ENCODE measurements at regions not wholly inside any gene's neighbourhood (a gene's known extent, or its start where the extent isn't known, plus 50 kb on each side); places are given as distances from the start of the nearest gene placed in this dataset.

DNA sequence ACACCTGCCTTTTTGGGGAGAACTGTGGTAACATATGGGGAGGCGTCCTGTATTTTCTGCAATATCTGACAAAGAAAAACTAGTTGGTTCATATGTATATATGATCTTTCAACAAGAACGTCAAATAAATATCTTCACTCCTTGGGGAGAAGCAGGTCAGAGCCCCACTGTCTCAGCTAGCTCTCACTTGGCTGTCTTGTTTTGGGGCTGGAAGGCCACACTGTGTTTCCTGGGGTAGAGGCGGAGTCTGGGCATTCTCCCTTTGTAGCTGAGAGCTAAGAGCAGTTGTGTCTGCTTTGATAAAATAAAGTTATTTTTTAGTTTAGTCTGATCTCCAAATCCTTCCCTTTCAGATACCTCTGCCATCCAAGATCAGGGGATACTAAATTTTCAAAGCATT, 83.9 kb upstream of the IGFBP3 start:
- intact Hi-C loops (cut with micrococcal nuclease): no loop called here

DNA sequence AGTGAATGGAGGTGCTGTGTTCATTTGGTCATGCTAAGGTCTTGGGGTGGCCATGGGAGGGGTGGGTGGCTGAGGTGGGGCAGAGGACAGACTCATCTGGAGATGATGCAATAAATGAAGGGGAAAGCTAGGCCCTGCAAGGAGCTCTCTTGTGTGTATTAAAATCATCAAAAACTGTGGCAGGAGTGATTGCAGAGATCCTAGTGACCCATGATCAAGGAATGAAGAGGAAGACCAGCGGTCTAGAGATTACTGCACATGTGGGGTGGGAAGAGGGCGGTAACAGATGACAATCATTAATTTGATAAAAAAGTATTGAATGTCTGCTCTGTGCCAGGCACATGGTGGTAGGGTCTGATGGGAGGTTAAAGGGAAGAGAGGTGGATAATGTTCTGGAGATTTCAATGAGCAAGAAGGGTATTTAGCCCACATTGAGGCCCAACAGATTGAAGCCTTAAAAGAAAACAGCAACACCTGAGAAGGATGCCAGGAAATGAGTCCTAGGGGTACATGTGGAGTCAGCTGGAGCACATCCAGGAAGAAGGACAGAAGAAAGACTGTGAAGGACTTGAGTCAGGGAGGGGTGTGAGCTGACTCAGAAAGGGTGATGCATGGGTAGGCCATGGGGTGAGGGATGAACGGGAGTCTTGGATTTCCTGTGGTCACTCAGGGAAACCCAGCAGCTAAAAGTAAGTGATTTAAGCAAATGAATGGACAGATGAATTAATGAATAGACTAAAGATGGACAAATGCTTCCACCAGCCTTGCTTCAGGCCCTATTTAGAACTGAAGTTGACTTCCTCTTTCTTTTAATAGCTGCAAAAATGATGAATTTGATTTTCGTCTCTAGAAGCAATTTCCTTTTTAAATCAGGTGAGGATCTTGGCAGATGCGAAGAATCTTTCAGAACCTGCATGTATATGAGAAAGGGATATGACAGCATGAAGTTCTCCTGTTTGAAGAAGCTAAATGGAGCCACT, 83.1 kb upstream of the IGFBP3 start:
- intact Hi-C loops (cut with micrococcal nuclease): no loop called here

DNA sequence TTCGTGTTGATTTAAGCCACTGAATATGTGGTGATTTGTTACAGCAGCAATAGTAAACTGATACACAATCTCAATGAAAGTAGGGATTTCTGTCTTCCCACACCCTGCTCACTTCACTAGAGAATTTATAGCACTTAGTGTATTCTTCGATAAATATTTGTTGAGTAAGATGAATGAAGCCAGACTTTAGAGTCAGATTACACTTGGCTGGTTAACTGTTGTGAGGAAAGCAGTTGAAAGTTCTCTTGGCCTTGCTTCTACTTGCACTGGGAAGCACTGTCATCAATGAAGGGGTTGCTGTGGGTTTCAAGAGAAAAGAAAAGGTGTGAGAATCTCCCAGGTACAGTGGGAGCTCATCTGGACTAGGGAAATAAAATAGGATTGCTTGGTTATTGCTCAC, 82.1 kb upstream of the IGFBP3 start:
- intact Hi-C loops (cut with micrococcal nuclease): no loop called here

DNA sequence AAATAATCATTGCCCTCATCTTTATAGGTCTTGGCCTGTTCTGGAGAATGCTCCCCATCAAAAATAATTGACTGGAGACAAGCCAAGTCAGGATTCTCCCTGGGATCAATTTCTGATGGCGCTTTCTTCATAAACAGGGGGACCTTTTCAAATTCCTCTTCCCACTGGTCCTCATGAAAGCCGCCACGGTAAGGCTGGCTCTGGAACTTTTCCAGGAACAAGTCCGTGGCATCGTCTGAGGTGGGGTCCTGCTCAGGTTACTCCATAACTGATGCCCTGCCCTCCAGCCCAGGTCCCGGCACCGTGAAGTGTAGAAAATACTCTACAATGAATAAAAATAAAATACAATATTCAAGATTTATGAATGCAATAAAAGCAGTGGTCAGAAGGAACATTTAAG, 79.4 kb upstream of the IGFBP3 start:
- intact Hi-C loops (cut with micrococcal nuclease): no loop called here

DNA sequence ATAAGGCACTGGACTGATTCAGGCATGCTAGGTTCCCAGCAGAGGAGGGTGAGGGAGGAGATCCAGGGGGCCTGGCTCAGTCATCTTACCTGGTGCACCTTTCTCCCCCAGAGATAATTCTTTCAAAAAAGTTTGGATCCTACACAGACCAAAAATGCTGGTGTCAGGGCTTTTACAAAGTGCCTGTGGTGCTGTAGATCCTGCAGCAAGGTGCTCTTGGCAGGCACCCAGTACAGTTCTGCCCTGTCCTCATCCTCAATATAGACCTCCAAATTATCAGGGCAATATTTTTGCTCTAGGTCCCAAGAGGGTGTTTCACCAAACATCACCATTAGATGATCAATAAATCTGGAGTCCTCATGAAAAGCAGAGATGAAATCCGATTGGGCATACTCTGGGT, 78.5 kb upstream of the IGFBP3 start:
- intact Hi-C loops (cut with micrococcal nuclease): no loop called here

DNA sequence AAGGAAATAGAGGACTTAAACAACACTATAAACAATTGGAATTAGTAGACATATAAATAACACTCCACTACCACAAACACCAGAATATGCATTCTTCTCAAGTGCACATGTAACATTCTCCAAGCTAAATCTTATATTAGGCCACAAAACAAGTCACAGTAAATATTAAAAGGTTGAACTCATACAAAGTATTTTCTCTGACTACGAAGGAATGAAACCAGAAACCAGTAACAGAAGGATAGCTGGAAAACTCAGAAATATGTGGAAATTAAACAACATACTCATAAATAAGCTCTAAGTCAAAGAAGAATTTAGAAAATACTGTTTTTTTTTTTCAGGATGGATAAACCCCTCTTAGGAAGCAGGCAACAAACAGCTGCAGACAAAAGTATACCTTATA, 77.4 kb upstream of the IGFBP3 start:
- intact Hi-C loops (cut with micrococcal nuclease): no loop called here

DNA sequence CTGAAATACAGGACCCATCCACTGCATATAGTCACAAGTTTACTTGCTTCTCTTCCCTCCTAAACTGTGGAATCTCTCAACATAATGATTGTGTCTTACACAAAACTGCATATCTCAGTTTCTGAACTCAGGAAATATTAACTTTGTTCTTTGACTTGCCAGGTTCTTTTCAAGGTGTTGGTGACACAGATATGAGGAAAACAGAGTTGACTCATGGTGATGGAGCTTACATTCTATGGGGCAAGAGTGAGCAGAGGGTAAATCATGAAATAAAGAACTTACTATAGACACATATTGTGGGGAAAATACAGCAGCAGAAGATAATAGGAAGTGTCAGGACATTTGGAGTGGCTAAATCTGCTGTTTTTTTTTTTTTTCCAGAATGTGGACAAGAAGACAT, 72.5 kb upstream of the IGFBP3 start:
- intact Hi-C loops (cut with micrococcal nuclease): no loop called here

DNA sequence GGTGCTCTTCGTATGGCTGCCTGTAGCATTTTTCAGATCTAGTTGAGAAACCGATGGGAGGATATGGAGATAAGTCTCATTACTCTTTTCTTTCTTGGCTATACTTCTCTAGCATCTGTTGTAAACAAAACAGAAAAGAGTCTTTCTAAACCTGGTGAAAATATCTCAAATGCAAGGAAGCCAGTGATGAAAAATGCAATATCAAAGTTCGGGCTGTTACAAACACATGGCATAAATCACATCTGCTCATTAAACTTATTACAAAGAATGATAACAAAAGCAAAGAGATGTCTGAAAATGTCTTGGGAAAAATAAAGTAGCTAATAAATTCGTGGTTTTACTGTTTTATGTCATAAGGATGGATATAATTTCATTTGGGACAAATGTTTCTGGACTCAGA, 71.8 kb upstream of the IGFBP3 start:
- intact Hi-C loops (cut with micrococcal nuclease): no loop called here

DNA sequence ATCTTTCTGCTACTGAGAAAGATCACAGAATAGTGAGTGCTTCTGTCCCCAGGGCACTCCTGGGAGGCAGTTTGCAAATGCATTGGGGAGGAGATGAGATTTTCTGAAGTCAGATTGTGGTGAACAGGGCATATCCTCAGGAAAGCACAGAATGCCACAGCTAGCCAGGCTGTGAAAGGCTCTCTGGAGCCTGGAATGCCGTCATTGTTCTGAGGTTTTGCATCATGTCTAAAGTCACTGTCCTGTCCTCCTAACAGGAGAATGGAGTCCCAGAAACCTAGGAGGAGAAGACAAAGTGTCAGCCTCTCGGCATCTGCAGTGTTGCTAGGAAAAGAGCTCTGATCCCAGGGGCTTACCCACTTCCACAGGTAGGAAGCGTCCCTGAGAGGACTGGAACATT, 69.2 kb upstream of the IGFBP3 start:
- intact Hi-C loops (cut with micrococcal nuclease): no loop called here

DNA sequence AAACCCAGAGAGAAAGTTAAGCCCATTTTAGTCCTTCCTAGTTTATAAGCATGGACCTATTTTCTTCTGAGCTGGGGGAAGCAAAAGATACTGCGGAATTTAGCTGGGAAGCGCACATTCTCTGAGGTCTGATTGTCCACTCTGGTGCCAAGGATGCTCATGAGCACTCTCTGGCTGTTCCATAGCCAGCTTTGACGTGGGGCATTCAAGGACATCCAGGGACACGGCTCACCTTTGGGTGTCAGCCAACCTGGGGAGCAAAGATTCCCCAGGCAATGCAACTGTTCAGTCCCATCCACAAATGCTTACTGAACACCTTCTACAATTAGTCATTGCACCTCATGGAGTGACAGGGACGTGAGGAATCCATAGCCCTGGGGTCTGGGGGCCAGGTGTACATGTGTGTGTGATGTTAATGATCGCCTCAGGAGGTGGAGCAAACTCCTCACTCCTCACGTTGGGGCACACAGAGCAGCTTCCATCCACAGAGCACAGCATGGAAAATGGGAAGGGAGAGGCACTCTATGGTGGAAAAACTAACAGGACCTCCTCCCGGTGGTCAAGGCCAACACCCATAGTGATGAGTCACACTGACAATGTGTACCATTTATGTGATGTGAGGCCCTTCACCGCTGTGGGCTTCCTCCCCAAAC, 67.5 kb upstream of the IGFBP3 start:
- intact Hi-C loops (cut with micrococcal nuclease): no loop called here

DNA sequence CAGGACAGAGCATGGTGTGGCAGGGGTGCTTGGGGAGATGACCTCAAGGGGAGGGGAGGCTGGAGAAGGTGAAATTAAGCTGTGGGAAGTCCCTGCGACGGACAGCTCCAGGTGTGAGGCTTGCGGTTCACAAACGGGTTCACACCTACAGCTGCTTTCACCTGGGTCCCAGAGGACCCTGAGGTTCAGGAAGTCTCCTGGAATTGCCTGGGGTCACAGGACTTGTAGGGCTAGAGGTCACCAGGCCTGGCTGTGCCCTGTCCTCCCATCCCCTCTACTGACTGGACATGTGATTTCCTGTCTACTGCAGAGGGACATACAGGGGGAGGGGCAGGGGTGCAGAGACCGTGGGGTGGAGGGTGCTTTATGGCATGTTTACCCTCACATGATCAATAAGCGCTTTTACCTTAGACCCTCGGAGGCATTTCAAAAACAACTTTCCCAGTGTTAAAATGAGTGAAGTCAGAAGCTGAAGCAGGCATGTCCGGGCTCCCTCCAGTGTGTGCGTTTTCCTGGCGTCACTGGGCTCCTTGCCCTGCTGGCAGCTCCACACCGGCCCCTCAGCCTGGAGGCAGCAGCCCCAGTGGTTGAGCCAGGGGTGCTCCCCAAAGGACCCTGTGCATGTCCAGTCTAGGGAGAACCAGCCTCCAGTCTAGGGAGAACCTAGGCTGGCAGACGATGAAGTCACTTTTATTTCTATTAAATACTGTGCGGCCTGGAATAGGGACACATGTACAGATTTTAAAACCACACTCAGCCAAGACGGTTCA, 66.6 kb upstream of the IGFBP3 start:
- intact Hi-C loops (cut with micrococcal nuclease): no loop called here

DNA sequence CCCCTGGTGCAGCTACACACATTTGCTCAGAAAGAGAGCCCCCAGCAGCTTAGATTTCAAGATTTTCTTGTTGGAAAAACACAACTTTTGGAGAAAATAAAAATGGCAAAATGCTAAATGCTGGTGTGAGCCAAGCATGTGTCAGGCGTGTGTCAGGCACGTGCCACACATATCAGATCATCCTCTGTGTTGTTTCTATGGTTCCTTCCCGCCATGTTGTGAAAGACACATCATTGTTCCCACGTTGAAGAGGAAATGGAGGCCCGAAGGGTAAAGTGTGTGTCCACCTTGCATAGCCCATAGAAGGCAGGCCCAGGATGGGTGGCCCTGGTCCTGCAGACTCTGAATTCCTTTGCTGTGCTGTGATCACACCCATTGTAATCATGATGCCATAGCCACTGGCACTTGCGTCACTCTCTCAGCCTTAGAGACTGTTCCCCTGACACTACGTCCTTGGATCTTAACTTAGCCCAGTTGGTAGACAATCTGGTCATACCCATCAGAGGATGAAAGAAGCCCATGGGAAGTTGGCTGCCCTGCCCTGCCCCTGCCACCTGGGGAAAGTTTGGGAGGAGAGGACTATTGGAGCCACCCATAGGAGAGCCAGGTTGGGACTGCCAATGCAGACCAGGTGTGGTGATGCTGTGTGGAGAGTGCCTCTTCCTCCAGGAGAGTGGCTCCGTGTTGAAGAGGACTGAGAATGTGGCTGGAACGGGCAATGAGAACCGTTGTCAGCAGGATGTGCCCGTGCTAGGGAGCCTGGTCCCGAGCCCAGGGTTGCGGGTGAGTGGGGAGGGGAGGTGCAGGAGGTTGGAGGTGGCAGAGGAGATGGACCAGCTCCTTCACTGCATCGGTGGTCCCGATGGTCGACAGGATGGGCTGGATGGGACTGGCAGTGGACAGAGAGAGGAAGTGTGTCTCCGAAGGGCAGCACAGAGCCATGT, 65.6 kb upstream of the IGFBP3 start:
- intact Hi-C loops (cut with micrococcal nuclease): no loop called here

DNA sequence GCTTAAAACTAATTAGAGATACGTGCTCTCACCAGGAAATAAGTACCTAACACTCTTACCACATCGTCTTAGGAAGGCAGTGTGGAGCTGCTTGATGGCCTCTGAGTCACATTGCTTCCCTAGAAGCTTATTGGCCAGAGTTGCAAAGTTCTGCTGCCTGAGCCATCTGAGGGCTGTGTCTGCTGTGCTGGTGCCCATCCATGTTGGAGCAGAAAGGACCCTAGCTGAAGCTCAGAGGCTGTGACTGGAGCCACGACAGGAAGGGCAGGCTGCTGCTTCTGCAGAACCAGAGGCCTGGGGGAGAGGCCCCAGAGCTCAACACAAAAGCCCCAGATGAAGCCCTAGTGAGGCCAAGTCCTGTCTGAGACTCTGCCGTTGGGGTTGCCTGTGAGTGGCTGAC, 64.8 kb upstream of the IGFBP3 start:
- intact Hi-C loops (cut with micrococcal nuclease): no loop called here

DNA sequence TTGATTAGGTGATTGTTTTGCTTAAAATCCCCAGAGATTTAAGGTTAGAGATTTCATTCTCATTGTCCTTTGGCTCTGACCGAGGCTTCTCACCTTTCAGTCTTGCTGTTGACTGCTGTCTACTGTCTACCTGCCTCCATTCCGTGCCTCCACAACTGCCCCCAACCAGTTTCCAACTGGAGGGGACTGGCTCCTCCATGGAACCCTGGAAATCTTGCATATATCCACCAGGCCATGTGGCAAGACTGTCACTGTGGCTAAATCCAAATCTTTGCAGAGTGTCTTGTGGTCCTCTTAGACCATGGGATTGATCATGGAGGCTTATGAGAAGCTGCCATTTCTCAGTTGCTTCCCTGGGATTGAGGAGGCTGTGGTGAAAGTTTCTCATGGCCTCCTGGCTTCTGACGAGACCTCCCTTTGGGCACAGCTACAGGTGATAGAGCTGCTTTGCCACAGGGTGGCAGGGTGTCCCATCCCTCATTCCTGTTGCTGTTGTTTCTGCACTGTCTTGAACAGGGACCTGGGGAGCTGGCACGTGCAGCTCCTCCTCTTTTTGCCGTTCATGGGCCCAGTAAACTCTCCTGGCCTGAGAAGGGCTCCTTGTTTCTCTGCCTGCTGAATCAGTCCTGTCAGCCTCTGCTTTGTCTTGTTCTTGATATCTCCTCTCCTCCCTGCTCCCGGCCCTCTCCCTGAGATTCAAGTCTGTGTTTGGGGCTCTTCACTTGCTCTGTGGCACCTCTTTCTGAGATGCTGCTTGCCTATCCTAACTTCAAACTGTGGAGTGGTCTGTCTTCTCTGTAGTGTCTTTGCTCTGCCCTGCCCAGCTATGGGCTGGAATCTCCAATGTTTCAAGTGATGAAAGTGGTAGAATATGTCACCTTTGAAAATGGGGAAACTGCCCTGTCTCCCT, 63.6 kb upstream of the IGFBP3 start:
- intact Hi-C loops (cut with micrococcal nuclease): no loop called here

DNA sequence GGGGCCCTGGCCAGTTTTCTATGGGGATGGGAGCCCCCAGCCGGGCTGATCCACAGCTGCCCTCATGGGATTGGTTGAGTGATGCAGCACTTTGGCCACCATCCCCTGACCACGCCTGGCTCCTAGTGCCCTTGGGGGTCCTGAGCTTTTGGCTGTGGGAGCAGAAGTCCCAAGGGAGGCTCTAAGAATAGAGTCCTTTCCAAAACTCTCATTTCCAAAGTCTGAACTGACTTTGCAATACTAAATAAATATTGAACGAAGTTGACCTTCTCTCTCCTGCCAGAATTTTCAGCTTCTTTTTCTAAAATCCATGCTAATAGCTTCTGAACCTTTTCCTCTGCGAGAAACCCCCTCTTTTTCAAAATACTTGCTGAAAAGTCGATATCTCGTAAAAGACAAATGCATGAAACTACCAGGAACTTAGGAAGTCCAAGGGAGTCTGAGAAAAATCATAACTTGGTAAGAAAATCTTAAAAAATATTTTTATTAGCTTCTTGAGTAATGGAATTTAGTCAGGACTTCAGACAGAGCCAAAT, 62.7 kb upstream of the IGFBP3 start:
- intact Hi-C loops (cut with micrococcal nuclease): no loop called here

DNA sequence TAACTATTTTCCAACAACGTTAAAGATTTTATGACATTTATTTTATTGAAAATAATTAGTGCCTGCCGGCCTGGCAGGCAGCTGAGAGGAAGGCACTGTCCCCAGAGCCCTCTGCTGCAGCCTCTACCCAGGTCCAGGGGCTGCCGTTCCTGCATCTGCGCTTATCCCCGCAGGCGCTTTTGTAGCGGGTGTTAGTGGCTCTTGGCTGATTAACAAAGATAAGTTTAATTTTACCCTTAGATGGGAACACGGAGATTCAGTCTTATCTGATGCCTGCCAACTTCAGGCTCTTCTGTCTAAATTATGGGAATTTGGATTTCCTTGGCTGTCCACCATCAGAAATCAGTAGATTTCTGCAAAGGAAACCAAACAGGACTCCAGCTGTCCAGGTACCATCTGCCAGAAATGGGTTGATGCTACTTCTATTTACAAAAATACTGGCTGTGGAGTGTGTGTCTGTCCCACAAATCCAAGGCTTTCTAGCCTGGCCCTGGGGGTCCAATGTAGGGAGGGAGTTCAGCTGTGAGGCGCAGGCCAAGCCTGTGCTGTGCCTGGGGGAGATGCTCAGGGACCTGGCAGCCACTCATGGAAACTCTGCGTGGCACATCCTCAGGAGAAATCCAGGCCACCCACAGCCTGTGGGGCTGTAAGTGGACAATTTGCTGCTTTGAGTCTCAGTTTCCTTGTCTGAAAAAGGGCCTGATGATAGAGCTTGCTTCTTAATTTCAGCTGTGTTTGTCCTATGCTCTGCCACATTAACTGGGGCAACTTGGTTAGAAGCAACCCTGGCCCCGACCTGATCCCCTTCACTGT, 62.0 kb upstream of the IGFBP3 start:
- intact Hi-C loops (cut with micrococcal nuclease): no loop called here

DNA sequence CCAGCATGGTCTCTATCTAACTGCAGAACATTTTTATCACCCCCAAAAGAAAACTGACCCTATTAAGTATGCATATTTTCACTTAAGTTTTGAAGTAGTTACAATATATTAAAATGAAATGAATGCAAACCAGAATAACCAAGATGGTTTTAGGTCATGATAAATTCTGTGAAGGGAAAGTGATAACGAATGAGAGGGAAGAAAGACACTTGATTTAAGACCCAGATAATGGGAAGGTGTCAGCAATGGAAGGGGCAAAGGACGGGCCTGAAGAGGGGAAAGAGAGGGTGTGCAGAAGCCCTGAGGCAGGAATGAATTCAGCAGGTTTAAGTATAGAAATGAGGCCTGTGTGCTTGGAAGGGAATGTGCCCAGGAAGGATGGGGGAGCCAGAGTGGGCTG, 61.1 kb upstream of the IGFBP3 start:
- intact Hi-C loops (cut with micrococcal nuclease): no loop called here

DNA sequence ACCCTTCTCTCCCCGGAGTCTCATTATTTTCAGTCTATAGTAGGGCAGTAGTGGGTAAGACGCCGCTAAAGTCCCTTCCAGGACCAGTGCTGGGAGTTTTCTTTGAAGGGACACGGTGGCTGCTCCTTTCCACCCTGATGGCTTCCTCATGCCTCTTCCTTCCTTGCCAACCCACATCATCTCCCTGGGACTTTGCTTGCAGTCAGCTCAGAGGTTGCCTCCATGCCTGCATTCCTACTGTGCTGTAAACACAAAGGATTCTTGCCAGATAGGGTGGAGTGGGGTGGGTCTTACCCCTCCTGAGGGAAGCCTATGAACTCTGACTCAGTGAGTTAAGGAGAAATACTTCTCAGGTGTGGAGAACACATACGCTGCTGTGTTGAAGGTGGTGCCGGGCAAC, 59.9 kb upstream of the IGFBP3 start:
- intact Hi-C loops (cut with micrococcal nuclease): no loop called here

All from T-helper 2 cell treated with Interferon-gamma antibody and Interleukin-4, amounts not matched to agents 100 ng/mL and 5 ng/mL, for 36 hours (primary cell).